Breast epithelium (tissue), 3 donors: ENCODE measurements at regions not wholly inside any gene's neighbourhood (a gene's known extent, or its start where the extent isn't known, plus 50 kb on each side); places are given as distances from the start of the nearest gene placed in this dataset.

Experiments used
- POLR2A ChIP-seq: fragments of 450-650 bp; IDR thresholded peaks from one replicate; pipeline ENCODE4 v1.6.1; 2016; ENCODE audit warnings: antibody characterized with exemption, mild to moderate bottlenecking, moderate library complexity
- POLR2AphosphoS5 ChIP-seq, 3 donors: sonication (generic); formaldehyde crosslinking; IDR thresholded peaks; one replicate each; pipeline ENCODE4 v1.6.1; 2017; ENCODE audit warnings: antibody characterized with exemption in 3 of 3
- TF ChIP-seq, protein P1 (sequence below), 3 donors: fragments of 450-650 bp; IDR thresholded peaks; one replicate each; pipeline ENCODE4 v1.5.1; 2016 to 2017; ENCODE audit warnings: antibody characterized with exemption in 3 of 3, mild to moderate bottlenecking in 3 of 3, moderate library complexity in 3 of 3

DNA sequence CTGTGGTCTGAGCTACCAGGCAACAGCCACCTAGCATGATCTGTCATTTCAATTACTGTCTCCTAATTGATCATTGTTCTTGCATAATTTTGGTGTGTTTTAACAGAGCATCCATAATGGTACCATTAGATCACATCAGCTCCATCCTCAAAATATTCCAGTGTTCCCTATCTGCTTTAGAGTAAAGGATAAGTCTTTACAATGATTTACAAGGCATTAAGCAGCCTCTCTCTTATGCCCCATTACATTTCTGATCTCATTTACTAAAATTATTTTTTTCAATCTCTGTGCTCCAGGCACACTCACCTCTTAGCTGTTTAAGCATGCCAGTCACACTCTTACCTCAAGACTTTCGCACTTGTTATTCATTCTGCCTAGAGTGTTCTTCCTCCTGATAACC is 389.9 kb upstream of the PTPRD start:
- TF ChIP-seq, protein P1, sequence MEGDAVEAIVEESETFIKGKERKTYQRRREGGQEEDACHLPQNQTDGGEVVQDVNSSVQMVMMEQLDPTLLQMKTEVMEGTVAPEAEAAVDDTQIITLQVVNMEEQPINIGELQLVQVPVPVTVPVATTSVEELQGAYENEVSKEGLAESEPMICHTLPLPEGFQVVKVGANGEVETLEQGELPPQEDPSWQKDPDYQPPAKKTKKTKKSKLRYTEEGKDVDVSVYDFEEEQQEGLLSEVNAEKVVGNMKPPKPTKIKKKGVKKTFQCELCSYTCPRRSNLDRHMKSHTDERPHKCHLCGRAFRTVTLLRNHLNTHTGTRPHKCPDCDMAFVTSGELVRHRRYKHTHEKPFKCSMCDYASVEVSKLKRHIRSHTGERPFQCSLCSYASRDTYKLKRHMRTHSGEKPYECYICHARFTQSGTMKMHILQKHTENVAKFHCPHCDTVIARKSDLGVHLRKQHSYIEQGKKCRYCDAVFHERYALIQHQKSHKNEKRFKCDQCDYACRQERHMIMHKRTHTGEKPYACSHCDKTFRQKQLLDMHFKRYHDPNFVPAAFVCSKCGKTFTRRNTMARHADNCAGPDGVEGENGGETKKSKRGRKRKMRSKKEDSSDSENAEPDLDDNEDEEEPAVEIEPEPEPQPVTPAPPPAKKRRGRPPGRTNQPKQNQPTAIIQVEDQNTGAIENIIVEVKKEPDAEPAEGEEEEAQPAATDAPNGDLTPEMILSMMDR (IDR thresholded peaks at IDR 0.05) = no peak
- TF ChIP-seq POLR2A (no peak), POLR2AphosphoS5 (IDR thresholded peaks at IDR 0.05) (no peak)
